ENCODE measurements at regions not wholly inside any gene's neighbourhood (a gene's known extent, or its start where the extent isn't known, plus 50 kb on each side); places are given as distances from the start of the nearest gene placed in this dataset.

DNA sequence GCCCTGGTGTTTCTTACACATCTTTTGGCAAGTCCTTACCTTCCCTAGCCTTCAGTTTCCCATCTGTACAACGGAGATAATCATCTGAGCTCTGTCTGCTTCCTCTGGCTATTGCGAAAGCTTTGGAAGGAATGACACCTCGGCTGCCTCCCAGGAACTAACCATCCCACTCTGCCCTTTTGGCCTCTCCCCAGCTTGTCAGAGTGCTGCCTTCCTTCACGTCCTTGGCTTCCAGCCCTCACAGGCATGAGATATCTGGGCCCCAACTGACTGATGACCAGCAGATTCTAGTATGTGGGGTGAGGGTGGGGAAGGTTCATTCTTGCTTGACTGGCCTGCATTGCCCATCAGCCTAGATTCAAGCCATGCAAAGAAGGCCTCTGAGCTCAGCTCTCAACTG, 253.1 kb upstream of the FGGY start:
- Histone ChIP-seq H3K9me3 (no peaks in the 10 kb centered on the region), H3K4me3 (no peak overlapping the region), H3K36me3 (no peaks in the 10 kb centered on the region), H3K4me1 (peaks cover 42% of the 10 kb centered on the region), H3K27ac (peak overlapping the region; percentile 61), H3K27me3 (no peaks in the 10 kb centered on the region)
- TF ChIP-seq POLR2AphosphoS5 (IDR thresholded peaks at IDR 0.05; ENCODE audit: insufficient read depth in 1 of 2, low read depth in 1 of 2) (peak; percentile 60 to 66), POLR2A (IDR thresholded peaks at IDR 0.05) (no peak)
- TF ChIP-seq, protein P1, sequence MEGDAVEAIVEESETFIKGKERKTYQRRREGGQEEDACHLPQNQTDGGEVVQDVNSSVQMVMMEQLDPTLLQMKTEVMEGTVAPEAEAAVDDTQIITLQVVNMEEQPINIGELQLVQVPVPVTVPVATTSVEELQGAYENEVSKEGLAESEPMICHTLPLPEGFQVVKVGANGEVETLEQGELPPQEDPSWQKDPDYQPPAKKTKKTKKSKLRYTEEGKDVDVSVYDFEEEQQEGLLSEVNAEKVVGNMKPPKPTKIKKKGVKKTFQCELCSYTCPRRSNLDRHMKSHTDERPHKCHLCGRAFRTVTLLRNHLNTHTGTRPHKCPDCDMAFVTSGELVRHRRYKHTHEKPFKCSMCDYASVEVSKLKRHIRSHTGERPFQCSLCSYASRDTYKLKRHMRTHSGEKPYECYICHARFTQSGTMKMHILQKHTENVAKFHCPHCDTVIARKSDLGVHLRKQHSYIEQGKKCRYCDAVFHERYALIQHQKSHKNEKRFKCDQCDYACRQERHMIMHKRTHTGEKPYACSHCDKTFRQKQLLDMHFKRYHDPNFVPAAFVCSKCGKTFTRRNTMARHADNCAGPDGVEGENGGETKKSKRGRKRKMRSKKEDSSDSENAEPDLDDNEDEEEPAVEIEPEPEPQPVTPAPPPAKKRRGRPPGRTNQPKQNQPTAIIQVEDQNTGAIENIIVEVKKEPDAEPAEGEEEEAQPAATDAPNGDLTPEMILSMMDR (IDR thresholded peaks at IDR 0.05) = no peak
- intact Hi-C loops (cut with DNase I) = no loop called here
- no peak for DNase-seq (ENCODE audit: extremely low spot score in 2 of 2)

DNA sequence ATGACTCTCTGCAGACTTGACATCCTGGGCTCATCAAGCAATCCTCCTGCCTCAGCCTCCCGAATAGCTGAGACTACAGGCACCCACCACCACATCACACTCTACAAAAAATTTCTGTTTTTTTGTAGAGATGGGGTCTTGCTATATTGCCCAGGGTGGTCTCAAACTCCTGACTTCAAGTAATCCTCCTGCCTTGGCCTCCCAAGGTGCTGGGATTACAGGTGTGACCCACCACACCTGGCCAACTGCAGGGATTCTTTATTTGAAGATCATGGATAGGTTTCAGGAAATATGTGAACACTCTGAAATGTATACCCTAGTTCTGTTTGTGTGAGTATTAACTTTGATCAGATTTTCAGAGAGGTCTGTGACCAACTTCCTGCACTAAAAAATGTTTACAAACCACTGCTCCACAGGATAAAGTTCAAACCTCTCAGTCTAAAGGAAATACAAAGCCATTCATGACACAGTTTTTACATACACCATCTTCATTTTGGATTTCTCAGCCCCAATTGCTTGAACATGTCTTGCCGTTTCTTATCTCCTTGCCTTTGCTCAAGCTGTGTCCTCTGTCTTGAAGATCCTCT, 252.3 kb upstream of the FGGY start:
- no peaks in the 10 kb centered on the region for H3K36me3 ChIP-seq
- no peaks in the 10 kb centered on the region for H3K9me3 ChIP-seq
- TF ChIP-seq POLR2AphosphoS5 (IDR thresholded peaks at IDR 0.05; ENCODE audit: insufficient read depth in 1 of 2, low read depth in 1 of 2) (no peak), POLR2A (IDR thresholded peaks at IDR 0.05) (no peak)
- TF ChIP-seq, protein P1 (IDR thresholded peaks at IDR 0.05) = no peak
- intact Hi-C loops (cut with DNase I) = no loop called here
- peaks cover 42% of the 10 kb centered on the region for H3K4me1 ChIP-seq
- no peak for DNase-seq (ENCODE audit: extremely low spot score in 2 of 2)
- no peak overlapping the region for H3K4me3 ChIP-seq
- no peaks in the 10 kb centered on the region for H3K27me3 ChIP-seq
- H3K27ac ChIP-seq = peak overlapping the region; percentile 61

DNA sequence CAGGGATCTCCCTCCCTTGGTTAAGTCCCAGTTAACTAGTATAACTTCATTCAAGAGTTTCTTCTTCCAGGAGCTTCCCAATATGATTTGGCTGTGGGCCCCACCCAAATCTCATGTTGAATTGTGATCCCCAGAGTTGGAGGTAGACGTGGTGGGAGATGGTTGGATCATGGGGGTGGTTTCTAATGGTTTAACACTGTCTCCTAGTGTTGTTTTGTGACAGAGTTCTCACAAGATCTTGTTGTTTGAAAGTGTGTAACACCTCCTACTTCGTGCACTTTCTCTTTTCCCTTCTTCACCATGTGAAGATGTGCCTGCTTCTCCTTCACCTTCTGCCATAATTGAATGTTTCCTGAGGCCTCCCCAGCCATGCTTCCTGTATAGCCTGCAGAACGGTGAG, 251.8 kb upstream of the FGGY start:
- H3K4me1 ChIP-seq = peaks cover 42% of the 10 kb centered on the region
- TF ChIP-seq, protein P1 (IDR thresholded peaks at IDR 0.05) = no peak
- TF ChIP-seq POLR2A (IDR thresholded peaks at IDR 0.05) (no peak), POLR2AphosphoS5 (IDR thresholded peaks at IDR 0.05; ENCODE audit: insufficient read depth in 1 of 2, low read depth in 1 of 2) (no peak)
- DNase-seq (ENCODE audit: extremely low spot score in 2 of 2) = no peak
- intact Hi-C loops (cut with DNase I) = no loop called here
- no peaks in the 10 kb centered on the region for H3K27me3 ChIP-seq
- no peaks in the 10 kb centered on the region for H3K36me3 ChIP-seq
- H3K9me3 ChIP-seq = no peaks in the 10 kb centered on the region
- peak overlapping the region; percentile 61 for H3K27ac ChIP-seq
- H3K4me3 ChIP-seq = no peak overlapping the region

DNA sequence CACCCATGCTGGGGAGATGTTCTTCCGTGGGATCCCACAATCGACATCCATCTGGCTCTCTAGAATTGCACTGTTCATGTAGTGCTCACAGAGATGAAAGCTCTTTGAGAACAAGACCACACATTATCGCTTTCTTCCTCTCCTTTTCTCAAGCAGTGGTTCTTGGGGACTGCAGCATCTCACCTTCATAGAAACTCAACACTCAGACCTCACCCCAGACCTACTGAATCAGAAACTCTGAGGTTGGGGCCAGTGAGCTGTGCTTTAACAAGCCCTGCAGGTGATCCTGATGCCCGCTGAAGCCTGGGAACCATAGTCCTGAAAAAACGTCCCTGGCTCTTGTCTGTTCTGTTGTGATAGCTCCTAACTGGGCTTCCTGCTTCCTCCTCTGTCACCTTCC, 251.3 kb upstream of the FGGY start:
- Histone ChIP-seq H3K4me3 (no peak overlapping the region), H3K9me3 (no peaks in the 10 kb centered on the region), H3K4me1 (peaks cover 42% of the 10 kb centered on the region), H3K36me3 (no peaks in the 10 kb centered on the region), H3K27me3 (no peaks in the 10 kb centered on the region), H3K27ac (peak overlapping the region; percentile 61)
- intact Hi-C loops (cut with DNase I) = no loop called here
- TF ChIP-seq POLR2A (IDR thresholded peaks at IDR 0.05) = no peak
- no peak for DNase-seq (ENCODE audit: extremely low spot score in 2 of 2)

DNA sequence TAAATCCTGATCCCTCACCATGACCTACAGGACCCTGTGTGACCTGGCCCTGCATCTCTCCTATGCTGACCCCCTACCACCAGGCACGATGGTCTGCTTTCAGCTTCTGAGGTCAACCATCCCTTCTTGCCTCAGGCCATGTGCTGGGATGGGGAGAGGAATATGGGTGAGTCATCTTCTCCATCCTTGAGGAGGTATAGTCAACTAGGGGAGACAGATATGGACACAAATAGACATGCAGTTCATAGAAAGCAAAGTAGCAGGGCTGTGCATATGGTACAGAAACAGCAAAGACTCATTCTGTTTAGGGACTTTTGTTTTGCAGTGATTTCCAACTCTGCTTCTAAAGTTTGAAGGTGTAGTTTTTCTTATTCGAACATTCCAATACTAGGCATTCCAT, 250.8 kb upstream of the FGGY start:
- intact Hi-C loops (cut with DNase I) = no loop called here
- peak overlapping the region; percentile 61 for H3K27ac ChIP-seq
- no peak for DNase-seq (ENCODE audit: extremely low spot score in 2 of 2)
- H3K36me3 ChIP-seq = no peaks in the 10 kb centered on the region
- TF ChIP-seq, protein P1 (IDR thresholded peaks at IDR 0.05) = no peak
- TF ChIP-seq POLR2A (IDR thresholded peaks at IDR 0.05) = no peak
- no peak for TF ChIP-seq POLR2AphosphoS5 (IDR thresholded peaks at IDR 0.05; ENCODE audit: insufficient read depth in 1 of 2, low read depth in 1 of 2)
- peaks cover 42% of the 10 kb centered on the region for H3K4me1 ChIP-seq
- no peak overlapping the region for H3K4me3 ChIP-seq
- H3K27me3 ChIP-seq = no peaks in the 10 kb centered on the region
- no peaks in the 10 kb centered on the region for H3K9me3 ChIP-seq
